Muscle of leg (tissue), 3 donors: ENCODE measurements at regions not wholly inside any gene's neighbourhood (a gene's known extent, or its start where the extent isn't known, plus 50 kb on each side); places are given as distances from the start of the nearest gene placed in this dataset.

Experiments
- DNase-seq: peaks from one replicate; pipeline ENCODE4 v3.0.0; 2013
- H3K27ac ChIP-seq: one replicate; pipeline ENCODE4 v1.5.1; 2013; ENCODE audit warnings: mild to moderate bottlenecking, low read length, control low read depth
- H3K27me3 ChIP-seq: one replicate; pipeline ENCODE4 v1.6.1; 2013; ENCODE audit warnings: low read length; ENCODE audit not compliant: control insufficient read depth, insufficient read depth
- H3K36me3 ChIP-seq: one replicate; pipeline ENCODE4 v1.6.1; 2013; ENCODE audit warnings: low read length; ENCODE audit not compliant: control insufficient read depth, insufficient read depth
- H3K4me1 ChIP-seq: one replicate; pipeline ENCODE4 v1.6.1; 2013; ENCODE audit warnings: low read length; ENCODE audit not compliant: control insufficient read depth, insufficient read depth
- H3K4me3 ChIP-seq: one replicate; pipeline ENCODE4 v1.5.1; 2013; ENCODE audit warnings: low read length, control low read depth
- H3K9me3 ChIP-seq: replicated peaks from 2 replicates; pipeline ENCODE4 v1.6.1; 2013; ENCODE audit warnings: low read depth, low read length; ENCODE audit not compliant: control insufficient read depth
- WGBS: methylation state at CpG from one replicate; pipeline ENCODE4 v1.1.5; 2013; ENCODE audit warnings: missing lambda C conversion rate; ENCODE audit not compliant: insufficient coverage; 5-methylcytosine and 5-hydroxymethylcytosine counted together

DNA sequence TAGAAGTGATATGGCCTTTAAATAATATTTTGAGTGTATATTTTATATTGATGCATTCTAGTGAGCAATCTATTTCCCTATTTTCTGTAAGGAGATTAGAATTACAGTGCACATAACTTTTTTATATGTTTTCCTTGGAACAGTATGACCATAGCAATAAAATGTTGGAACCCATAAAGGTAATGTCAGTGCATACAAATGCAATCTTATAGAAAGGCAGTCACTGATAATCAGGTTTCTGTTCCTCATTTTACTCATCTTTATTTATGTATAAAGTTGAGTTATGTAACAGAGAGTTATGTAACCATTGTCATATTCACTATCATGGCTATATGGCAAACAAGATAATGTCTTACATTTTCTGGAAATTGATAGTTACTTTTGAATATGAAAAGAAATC lies 179.9 kb upstream of the NETO1 start:
- DNase-seq, result no peak
- Histone ChIP-seq H3K27me3 (no peaks in the 10 kb centered on the region), H3K9me3 (peaks cover 4% of the 10 kb centered on the region), H3K36me3 (no peaks in the 10 kb centered on the region), H3K27ac (no peak overlapping the region), H3K4me1 (no peaks in the 10 kb centered on the region), H3K4me3 (no peak overlapping the region)

GRCh38 chr18:73045037-73045436 lies 177.2 kb upstream of the NETO1 start:
- H3K9me3 ChIP-seq, result peaks cover 4% of the 10 kb centered on the region
- 87% methylated on average over 4 of the region's 5 CpGs for WGBS
- no peak overlapping the region for H3K4me3 ChIP-seq
- no peaks in the 10 kb centered on the region for H3K36me3 ChIP-seq
- DNase-seq, result no peak
- H3K27me3 ChIP-seq, result no peaks in the 10 kb centered on the region
- H3K27ac ChIP-seq, result no peak overlapping the region
- no peaks in the 10 kb centered on the region for H3K4me1 ChIP-seq

DNA sequence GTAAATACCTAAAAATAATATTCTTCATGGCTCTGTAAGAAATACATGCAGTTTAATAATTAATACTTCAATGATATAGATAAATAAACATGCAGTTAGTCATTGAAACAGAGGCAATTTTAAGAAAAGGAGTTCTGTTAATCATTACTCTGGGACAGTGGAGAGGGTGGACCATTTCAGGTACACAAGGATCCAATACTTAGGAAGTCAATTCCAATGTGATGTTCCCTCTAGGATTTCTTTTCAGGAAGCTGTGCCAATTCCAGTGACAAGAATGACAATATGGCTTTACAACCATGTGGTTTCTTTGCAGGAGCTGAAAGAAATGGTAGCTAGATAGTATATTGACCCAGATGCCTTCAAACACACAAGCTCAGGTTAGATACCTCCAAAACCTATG lies 175.8 kb upstream of the NETO1 start:
- Histone ChIP-seq H3K4me1 (no peaks in the 10 kb centered on the region), H3K27me3 (no peaks in the 10 kb centered on the region), H3K4me3 (no peak overlapping the region), H3K36me3 (no peaks in the 10 kb centered on the region), H3K9me3 (no peaks in the 10 kb centered on the region), H3K27ac (no peak overlapping the region)
- DNase-seq, result no peak

GRCh38 chr18:73043211-73043610 lies 175.4 kb upstream of the NETO1 start:
- H3K4me3 ChIP-seq, result no peak overlapping the region
- H3K27me3 ChIP-seq, result no peaks in the 10 kb centered on the region
- 8% methylated on average over 4 of the region's 4 CpGs for WGBS
- no peak for DNase-seq
- H3K36me3 ChIP-seq, result no peaks in the 10 kb centered on the region
- no peaks in the 10 kb centered on the region for H3K4me1 ChIP-seq
- no peak overlapping the region for H3K27ac ChIP-seq
- no peaks in the 10 kb centered on the region for H3K9me3 ChIP-seq

GRCh38 chr18:73040247-73040646 lies 172.5 kb upstream of the NETO1 start:
- Histone ChIP-seq H3K4me1 (no peaks in the 10 kb centered on the region), H3K36me3 (no peaks in the 10 kb centered on the region), H3K27ac (no peak overlapping the region), H3K4me3 (no peak overlapping the region), H3K9me3 (no peaks in the 10 kb centered on the region), H3K27me3 (no peaks in the 10 kb centered on the region)
- WGBS, result 60% methylated on average over 4 of the region's 4 CpGs
- no peak for DNase-seq

- Histone ChIP-seq H3K27me3 (no peaks in the 10 kb centered on the region), H3K4me1 (no peaks in the 10 kb centered on the region), H3K36me3 (no peaks in the 10 kb centered on the region), H3K9me3 (no peaks in the 10 kb centered on the region), H3K27ac (no peak overlapping the region), H3K4me3 (no peak overlapping the region)
- no CpG with 5 or more reads among the region's 5 CpGs for WGBS
- no peak for DNase-seq
Observed at GRCh38 chr18:73038336-73038735, 170.5 kb upstream of the NETO1 start.

- no peak overlapping the region for H3K4me3 ChIP-seq
- H3K9me3 ChIP-seq, result peaks cover 14% of the 10 kb centered on the region
- H3K27ac ChIP-seq, result no peak overlapping the region
- H3K4me1 ChIP-seq, result no peaks in the 10 kb centered on the region
- H3K27me3 ChIP-seq, result no peaks in the 10 kb centered on the region
- DNase-seq, result no peak
- WGBS, result 80% methylated on average over 1 of the region's 4 CpGs
- no peaks in the 10 kb centered on the region for H3K36me3 ChIP-seq
Observed at GRCh38 chr18:73023975-73024374, 156.2 kb upstream of the NETO1 start.

DNA sequence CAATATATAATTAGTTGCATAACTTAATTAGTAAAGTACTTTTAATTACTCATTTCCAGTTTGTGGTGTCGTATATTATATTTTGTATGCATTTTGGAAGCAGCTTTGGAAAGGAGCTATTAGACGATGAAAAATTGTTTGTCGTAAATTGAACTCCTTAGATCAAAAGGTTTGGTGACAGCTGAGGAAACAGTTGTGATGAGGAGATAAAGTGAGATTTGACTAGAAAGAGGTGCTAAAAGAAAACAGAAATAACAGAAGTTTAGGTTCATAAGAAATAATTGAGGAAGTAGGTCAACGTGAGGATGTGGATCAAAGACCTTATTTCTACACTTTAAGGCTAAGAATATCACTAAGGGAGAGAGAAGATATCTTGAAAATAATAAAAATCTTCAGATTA lies 141.9 kb upstream of the NETO1 start:
- Histone ChIP-seq H3K36me3 (no peaks in the 10 kb centered on the region), H3K27me3 (no peaks in the 10 kb centered on the region), H3K27ac (no peak overlapping the region), H3K9me3 (no peaks in the 10 kb centered on the region), H3K4me3 (no peak overlapping the region), H3K4me1 (no peaks in the 10 kb centered on the region)
- no peak for DNase-seq
- WGBS, result 80% methylated on average over 1 of the region's 4 CpGs

DNA sequence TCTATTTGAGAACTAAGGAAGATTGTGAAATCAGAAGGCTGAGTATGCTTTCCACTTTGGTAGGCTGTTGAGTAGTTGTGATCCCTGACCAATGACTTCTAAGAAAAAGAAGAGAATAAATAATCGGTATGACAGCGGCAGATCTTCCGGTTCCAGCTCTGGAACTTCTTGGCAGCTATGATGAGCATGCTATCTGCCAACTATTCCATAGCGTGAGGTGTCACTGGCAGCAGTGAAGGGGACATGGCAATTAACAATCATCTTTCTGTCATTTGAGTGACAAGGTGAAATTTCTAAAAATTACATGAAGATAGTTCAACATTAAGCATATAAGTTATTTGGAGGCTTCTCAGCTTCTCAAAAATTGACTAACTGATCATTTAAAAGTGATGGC lies 140.1 kb upstream of the NETO1 start:
- no peaks in the 10 kb centered on the region for H3K4me1 ChIP-seq
- DNase-seq, result no peak
- no CpG with 5 or more reads among the region's 4 CpGs for WGBS
- H3K4me3 ChIP-seq, result no peak overlapping the region
- H3K9me3 ChIP-seq, result no peaks in the 10 kb centered on the region
- no peaks in the 10 kb centered on the region for H3K27me3 ChIP-seq
- no peak overlapping the region for H3K27ac ChIP-seq
- H3K36me3 ChIP-seq, result no peaks in the 10 kb centered on the region

- no peaks in the 10 kb centered on the region for H3K27me3 ChIP-seq
- H3K4me3 ChIP-seq, result no peak overlapping the region
- no peaks in the 10 kb centered on the region for H3K4me1 ChIP-seq
- H3K27ac ChIP-seq, result no peak overlapping the region
- H3K36me3 ChIP-seq, result no peaks in the 10 kb centered on the region
- DNase-seq, result no peak
- WGBS, result 18% methylated on average over 1 of the region's 6 CpGs
- no peaks in the 10 kb centered on the region for H3K9me3 ChIP-seq
Observed at GRCh38 chr18:73007195-73007914, 139.6 kb upstream of the NETO1 start.

GRCh38 chr18:73006331-73006730 lies 138.5 kb upstream of the NETO1 start:
- Histone ChIP-seq H3K27ac (no peak overlapping the region), H3K4me3 (no peak overlapping the region), H3K4me1 (no peaks in the 10 kb centered on the region), H3K27me3 (no peaks in the 10 kb centered on the region), H3K9me3 (no peaks in the 10 kb centered on the region), H3K36me3 (no peaks in the 10 kb centered on the region)
- WGBS, result no CpG with 5 or more reads among the region's 3 CpGs
- no peak for DNase-seq
